CD8-positive, alpha-beta memory T cell (primary cell): ENCODE measurements at regions not wholly inside any gene's neighbourhood (a gene's known extent, or its start where the extent isn't known, plus 50 kb on each side); places are given as distances from the start of the nearest gene placed in this dataset.
A peak's percentile ranks its signal among the peaks of the same experiment; 100 is the strongest.
"Not testable (repeated sequence)": the region's sequence is repeated elsewhere in the genome, so short reads cannot be mapped to it uniquely, and the experiment has no call there.

Source experiments
- CTCF ChIA-PET: fragments of 350-600 bp; sonication (Branson Sonifier 250); formaldehyde crosslinking; loops from one replicate; lab custom pipeline; 2021; ENCODE audit warnings: antibody characterized with exemption; lab: Charles Lee
- POLR2A ChIA-PET: fragments of 350-600 bp; sonication (Branson Sonifier 250); formaldehyde crosslinking; loops from one replicate; lab custom pipeline; 2021; ENCODE audit warnings: antibody characterized with exemption; lab: Charles Lee
- DNase-seq, 5 donors: peaks; one replicate each; pipeline versions ENCODE4 v3.0.0 to v3.0.0-alpha.2; 2020 to 2022; ENCODE audit warnings: mixed read lengths in 1 of 5
- H3K27ac ChIP-seq: one replicate; pipeline ENCODE4 v1.7.0; 2013; ENCODE audit warnings: low read depth, mild to moderate bottlenecking, low read length, moderate library complexity
- H3K27me3 ChIP-seq: 2 replicates; pipeline ENCODE4 v1.7.0; 2013; ENCODE audit warnings: low read length, mild to moderate bottlenecking; ENCODE audit not compliant: insufficient read depth, poor library complexity, severe bottlenecking
- H3K36me3 ChIP-seq: 2 replicates; pipeline ENCODE4 v1.7.0; 2013; ENCODE audit warnings: mild to moderate bottlenecking, low read length, moderate library complexity; ENCODE audit not compliant: insufficient read depth
- H3K4me1 ChIP-seq: 2 replicates; pipeline ENCODE4 v1.7.0; 2013; ENCODE audit warnings: mild to moderate bottlenecking, low read length, moderate library complexity; ENCODE audit not compliant: insufficient read depth
- H3K4me3 ChIP-seq: 2 replicates; pipeline ENCODE4 v1.7.0; 2013; ENCODE audit warnings: mild to moderate bottlenecking, low read length
- H3K9me3 ChIP-seq: 2 replicates; pipeline ENCODE4 v1.7.0; 2013; ENCODE audit warnings: mild to moderate bottlenecking, low read length
- H3K27ac Mint-ChIP-seq, 8 donors: one replicate each; pipeline ENCODE4 v1.8.0; 2020 to 2021; ENCODE audit warnings: mixed read lengths in 8 of 8, mild to moderate bottlenecking in 6 of 8, inconsistent platforms in 3 of 8, moderate library complexity in 3 of 8
- H3K27me3 Mint-ChIP-seq, 2 donors: one replicate each; pipeline ENCODE4 v1.8.0; 2020 to 2021; ENCODE audit warnings: mixed read lengths in 2 of 2, mild to moderate bottlenecking in 1 of 2, moderate library complexity in 1 of 2
- H3K36me3 Mint-ChIP-seq, 3 donors: one replicate each; pipeline ENCODE4 v1.8.0; 2020 to 2021; ENCODE audit warnings: mixed read lengths in 3 of 3, inconsistent platforms in 1 of 3, mild to moderate bottlenecking in 1 of 3
- H3K4me1 Mint-ChIP-seq, 3 donors: one replicate each; pipeline ENCODE4 v1.8.0; 2020 to 2021; ENCODE audit warnings: mixed read lengths in 3 of 3, inconsistent platforms in 1 of 3, mild to moderate bottlenecking in 1 of 3
- H3K4me3 Mint-ChIP-seq, 7 donors: one replicate each; pipeline ENCODE4 v1.8.0; 2020 to 2021; ENCODE audit warnings: mixed read lengths in 7 of 7, mild to moderate bottlenecking in 6 of 7, moderate library complexity in 4 of 7, inconsistent platforms in 2 of 7
- H3K9me3 Mint-ChIP-seq, 5 donors: one replicate each; pipeline ENCODE4 v1.8.0; 2020 to 2022; ENCODE audit warnings: mixed read lengths in 5 of 5, mild to moderate bottlenecking in 3 of 5, moderate library complexity in 2 of 5, inconsistent platforms in 1 of 5

- CTCF ChIA-PET, H3K36me3 Mint-ChIP-seq, POLR2A ChIA-PET, H3K27me3 ChIP-seq, H3K4me1 Mint-ChIP-seq, DNase-seq, H3K27ac Mint-ChIP-seq, H3K27ac ChIP-seq, H3K4me3 ChIP-seq, H3K9me3 ChIP-seq, H3K4me1 ChIP-seq, H3K36me3 ChIP-seq, H3K9me3 Mint-ChIP-seq, H3K4me3 Mint-ChIP-seq, H3K27me3 Mint-ChIP-seq: not testable (repeated sequence)
These were observed 99.5 kb downstream of the SLC25A46 start for GRCh38 chr5:110838357-110838756.

- Histone ChIP-seq H3K27ac (no peak overlapping the region), H3K36me3 (no peaks in the 10 kb centered on the region), H3K27me3 (no peaks in the 10 kb centered on the region), H3K4me3 (no peak overlapping the region), H3K9me3 (no peaks in the 10 kb centered on the region), H3K4me1 (no peaks in the 10 kb centered on the region)
- Mint-ChIP-seq H3K36me3 (no peaks in the 10 kb centered on the region), H3K9me3 (peaks cover 0 to 8% (median 2%) of the 10 kb centered on the region in 5 donors), H3K27me3 (peaks cover 3% of the 10 kb centered on the region in 2 donors), H3K27ac (no peak overlapping the region), H3K4me3 (no peak overlapping the region), H3K4me1 (no peaks in the 10 kb centered on the region)
- ChIA-PET POLR2A (no interaction called here), CTCF (no interaction called here)
- no peak for DNase-seq
These were observed 100.2 kb downstream of the SLC25A46 start for GRCh38 chr5:110838961-110839360.

GRCh38 chr5:110840347-110840960, 101.6 kb downstream of the SLC25A46 start:
- Histone ChIP-seq H3K9me3 (no peaks in the 10 kb centered on the region), H3K4me3 (no peak overlapping the region), H3K27me3 (no peaks in the 10 kb centered on the region), H3K4me1 (no peaks in the 10 kb centered on the region), H3K36me3 (no peaks in the 10 kb centered on the region), H3K27ac (no peak overlapping the region)
- peaks cover 3% of the 10 kb centered on the region in 2 donors for H3K27me3 Mint-ChIP-seq
- no peak overlapping the region for H3K4me3 Mint-ChIP-seq
- CTCF ChIA-PET: no interaction called here
- peaks cover 0 to 8% (median 2%) of the 10 kb centered on the region in 5 donors for H3K9me3 Mint-ChIP-seq
- no peak overlapping the region for H3K27ac Mint-ChIP-seq
- DNase-seq: no peak
- POLR2A ChIA-PET: no interaction called here
- H3K36me3 Mint-ChIP-seq: no peaks in the 10 kb centered on the region
- H3K4me1 Mint-ChIP-seq: no peaks in the 10 kb centered on the region

- ChIA-PET CTCF (no interaction called here), POLR2A (no interaction called here)
- no peaks in the 10 kb centered on the region for H3K9me3 ChIP-seq
- H3K27me3 ChIP-seq: no peaks in the 10 kb centered on the region
- H3K4me1 ChIP-seq: no peaks in the 10 kb centered on the region
- no peak overlapping the region for H3K4me3 ChIP-seq
- H3K36me3 Mint-ChIP-seq: no peaks in the 10 kb centered on the region
- no peak overlapping the region for H3K27ac ChIP-seq
- H3K4me3 Mint-ChIP-seq: no peak overlapping the region
- H3K27me3 Mint-ChIP-seq: peaks cover 3% of the 10 kb centered on the region in 2 donors
- H3K4me1 Mint-ChIP-seq: no peaks in the 10 kb centered on the region
- no peak overlapping the region for H3K27ac Mint-ChIP-seq
- no peaks in the 10 kb centered on the region for H3K36me3 ChIP-seq
- DNase-seq: no peak
- peaks cover 0 to 5% (median 0%) of the 10 kb centered on the region in 5 donors for H3K9me3 Mint-ChIP-seq
These were observed 102.3 kb downstream of the SLC25A46 start for GRCh38 chr5:110841137-110841536.

GRCh38 chr5:110842948-110843347, 104.1 kb downstream of the SLC25A46 start:
- DNase-seq: no peak
- H3K4me1 Mint-ChIP-seq: no peaks in the 10 kb centered on the region
- H3K27me3 Mint-ChIP-seq: peaks cover 3% of the 10 kb centered on the region in 2 donors
- Histone ChIP-seq H3K27me3 (no peaks in the 10 kb centered on the region), H3K36me3 (no peaks in the 10 kb centered on the region), H3K4me3 (no peak overlapping the region), H3K4me1 (no peaks in the 10 kb centered on the region), H3K9me3 (no peaks in the 10 kb centered on the region), H3K27ac (no peak overlapping the region)
- ChIA-PET POLR2A (no interaction called here), CTCF (no interaction called here)
- no peaks in the 10 kb centered on the region for H3K36me3 Mint-ChIP-seq
- H3K27ac Mint-ChIP-seq: no peak overlapping the region
- H3K4me3 Mint-ChIP-seq: no peak overlapping the region
- peaks cover 0 to 5% (median 0%) of the 10 kb centered on the region in 5 donors for H3K9me3 Mint-ChIP-seq

- Histone ChIP-seq H3K4me3 (no peak overlapping the region), H3K9me3 (no peaks in the 10 kb centered on the region), H3K36me3 (no peaks in the 10 kb centered on the region), H3K27ac (no peak overlapping the region), H3K27me3 (no peaks in the 10 kb centered on the region), H3K4me1 (no peaks in the 10 kb centered on the region)
- Mint-ChIP-seq H3K27ac (no peak overlapping the region), H3K4me3 (no peak overlapping the region), H3K4me1 (no peaks in the 10 kb centered on the region), H3K27me3 (peaks cover 1 to 3% of the 10 kb centered on the region in 2 donors), H3K36me3 (no peaks in the 10 kb centered on the region), H3K9me3 (peaks cover 0 to 10% (median 2%) of the 10 kb centered on the region in 5 donors)
- ChIA-PET POLR2A (no interaction called here), CTCF (no interaction called here)
- DNase-seq: no peak
These were observed 105.4 kb downstream of the SLC25A46 start for GRCh38 chr5:110844251-110844650.

- Histone ChIP-seq H3K36me3 (no peaks in the 10 kb centered on the region), H3K4me3 (no peak overlapping the region), H3K9me3 (no peaks in the 10 kb centered on the region), H3K27ac (no peak overlapping the region), H3K4me1 (no peaks in the 10 kb centered on the region), H3K27me3 (no peaks in the 10 kb centered on the region)
- Mint-ChIP-seq H3K4me3 (no peak overlapping the region), H3K9me3 (peaks cover 0 to 17% (median 3%) of the 10 kb centered on the region in 5 donors), H3K27me3 (peaks cover 1 to 3% of the 10 kb centered on the region in 2 donors), H3K36me3 (no peaks in the 10 kb centered on the region), H3K4me1 (no peaks in the 10 kb centered on the region), H3K27ac (no peak overlapping the region)
- no peak for DNase-seq
- POLR2A ChIA-PET: no interaction called here
- CTCF ChIA-PET: interaction anchor here (1.2 kb wide), 1 partner anchor 14 kb away, joined by 3 read pairs; no protein-coding TSS in a partner anchor
These were observed 107.7 kb downstream of the SLC25A46 start for GRCh38 chr5:110846398-110847001.

GRCh38 chr5:110851357-110851756, 112.5 kb downstream of the SLC25A46 start:
- Mint-ChIP-seq H3K9me3 (peaks cover 0 to 17% (median 3%) of the 10 kb centered on the region in 5 donors), H3K36me3 (no peaks in the 10 kb centered on the region), H3K4me1 (no peaks in the 10 kb centered on the region), H3K27ac (peak overlapping the region in 1 of 8 donors; percentile 1), H3K27me3 (peaks cover 4 to 9% of the 10 kb centered on the region in 2 donors), H3K4me3 (no peak overlapping the region)
- Histone ChIP-seq H3K36me3 (no peaks in the 10 kb centered on the region), H3K4me1 (no peaks in the 10 kb centered on the region), H3K27me3 (no peaks in the 10 kb centered on the region), H3K9me3 (no peaks in the 10 kb centered on the region), H3K27ac (no peak overlapping the region), H3K4me3 (no peak overlapping the region)
- ChIA-PET CTCF (no interaction called here), POLR2A (no interaction called here)
- DNase-seq: no peak
